AG04450 (cell line): ENCODE measurements at regions not wholly inside any gene's neighbourhood (a gene's known extent, or its start where the extent isn't known, plus 50 kb on each side); places are given as distances from the start of the nearest gene placed in this dataset.

Experiments
- CTCF ChIA-PET: fragments of 300-600, 350-600 bp; formaldehyde crosslinking; extraction: SDS; loops from one replicate; lab custom pipeline; 2022; ENCODE audit warnings: antibody characterized with exemption, inconsistent platforms; lab: Charles Lee
- POLR2A ChIA-PET: fragments of 350-600 bp; formaldehyde crosslinking; extraction: SDS; loops from one replicate; lab custom pipeline; 2021; ENCODE audit warnings: antibody characterized with exemption, inconsistent platforms; lab: Yijun Ruan, JAX
- DNase-seq: peaks from one replicate; pipeline ENCODE4 v3.0.0-alpha.2; 2011; ENCODE audit warnings: low read depth, low spot score
- H3K27ac ChIP-seq: one replicate; pipeline ENCODE4 v1.5.1; 2012; ENCODE audit warnings: low read depth, low read length, control low read depth
- H3K27me3 ChIP-seq: one replicate; pipeline ENCODE4 v1.6.0; 2012; ENCODE audit warnings: low read length; ENCODE audit not compliant: control insufficient read depth, insufficient read depth
- H3K4me3 ChIP-seq: 2 replicates; pipeline ENCODE4 v1.5.1; 2011; ENCODE audit warnings: mild to moderate bottlenecking, low read depth, low read length, control low read depth
- H3K9me3 ChIP-seq: 2 replicates; pipeline ENCODE4 v1.5.1; 2012; ENCODE audit warnings: low read length; ENCODE audit not compliant: control insufficient read depth, insufficient read depth
- TF ChIP-seq, protein P1 (sequence below): IDR thresholded peaks from 2 replicates; pipeline ENCODE4 v1.5.1; 2011; ENCODE audit warnings: low read depth, low read length, control low read depth, inconsistent platforms

DNA sequence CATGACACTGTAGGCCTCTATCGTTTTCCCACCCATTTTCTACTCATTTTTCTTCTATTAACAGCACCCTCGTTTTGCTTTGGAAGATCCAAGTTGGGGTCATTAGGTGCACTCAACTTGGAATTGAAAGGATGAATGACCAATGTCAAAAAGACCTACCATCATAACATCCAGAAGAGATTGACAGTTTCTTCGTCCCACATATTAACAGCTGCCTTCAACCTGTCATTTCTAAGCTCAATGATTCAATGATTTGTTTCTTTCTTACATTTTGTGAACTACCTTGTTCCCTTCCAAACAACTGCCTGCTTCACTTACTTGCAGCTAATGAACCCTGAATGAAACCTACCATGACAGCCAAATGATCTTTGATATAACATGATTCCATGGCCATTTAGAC, 224.0 kb upstream of the KCNH7 start:
- TF ChIP-seq, protein P1, sequence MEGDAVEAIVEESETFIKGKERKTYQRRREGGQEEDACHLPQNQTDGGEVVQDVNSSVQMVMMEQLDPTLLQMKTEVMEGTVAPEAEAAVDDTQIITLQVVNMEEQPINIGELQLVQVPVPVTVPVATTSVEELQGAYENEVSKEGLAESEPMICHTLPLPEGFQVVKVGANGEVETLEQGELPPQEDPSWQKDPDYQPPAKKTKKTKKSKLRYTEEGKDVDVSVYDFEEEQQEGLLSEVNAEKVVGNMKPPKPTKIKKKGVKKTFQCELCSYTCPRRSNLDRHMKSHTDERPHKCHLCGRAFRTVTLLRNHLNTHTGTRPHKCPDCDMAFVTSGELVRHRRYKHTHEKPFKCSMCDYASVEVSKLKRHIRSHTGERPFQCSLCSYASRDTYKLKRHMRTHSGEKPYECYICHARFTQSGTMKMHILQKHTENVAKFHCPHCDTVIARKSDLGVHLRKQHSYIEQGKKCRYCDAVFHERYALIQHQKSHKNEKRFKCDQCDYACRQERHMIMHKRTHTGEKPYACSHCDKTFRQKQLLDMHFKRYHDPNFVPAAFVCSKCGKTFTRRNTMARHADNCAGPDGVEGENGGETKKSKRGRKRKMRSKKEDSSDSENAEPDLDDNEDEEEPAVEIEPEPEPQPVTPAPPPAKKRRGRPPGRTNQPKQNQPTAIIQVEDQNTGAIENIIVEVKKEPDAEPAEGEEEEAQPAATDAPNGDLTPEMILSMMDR, result no peak
- no peaks in the 10 kb centered on the region; the same call in 1 of the 2 replicates for H3K9me3 ChIP-seq
- H3K27me3 ChIP-seq, result no peaks in the 10 kb centered on the region
- no peak overlapping the region for H3K27ac ChIP-seq
- CTCF ChIA-PET, result no interaction called here
- no peak for DNase-seq
- H3K4me3 ChIP-seq, result no peak overlapping the region
- POLR2A ChIA-PET, result no interaction called here

DNA sequence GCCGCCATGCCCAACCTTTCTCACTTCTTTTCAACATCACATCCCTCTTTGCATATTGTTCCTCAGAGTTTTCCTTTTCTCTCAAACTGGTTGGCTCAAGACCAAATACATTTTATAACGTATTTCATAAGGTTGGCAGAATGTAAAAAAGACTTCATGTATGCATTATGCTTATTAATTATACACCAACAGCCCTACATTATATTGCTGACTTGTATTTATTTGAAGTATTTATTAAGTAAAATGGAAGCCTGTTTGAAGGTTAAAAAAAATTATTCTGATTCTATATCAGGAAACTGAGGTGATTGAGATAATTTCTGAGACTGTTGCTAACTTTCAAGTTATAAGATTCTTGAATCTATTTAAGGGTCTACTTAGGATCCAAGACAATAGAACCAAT, 208.0 kb upstream of the KCNH7 start:
- ChIA-PET CTCF (no interaction called here), POLR2A (no interaction called here)
- H3K9me3 ChIP-seq, result peaks cover 3% of the 10 kb centered on the region; the same call in 1 of the 2 replicates
- H3K27ac ChIP-seq, result no peak overlapping the region
- no peak overlapping the region for H3K4me3 ChIP-seq
- no peak for DNase-seq
- H3K27me3 ChIP-seq, result no peaks in the 10 kb centered on the region
- TF ChIP-seq, protein P1, result no peak

DNA sequence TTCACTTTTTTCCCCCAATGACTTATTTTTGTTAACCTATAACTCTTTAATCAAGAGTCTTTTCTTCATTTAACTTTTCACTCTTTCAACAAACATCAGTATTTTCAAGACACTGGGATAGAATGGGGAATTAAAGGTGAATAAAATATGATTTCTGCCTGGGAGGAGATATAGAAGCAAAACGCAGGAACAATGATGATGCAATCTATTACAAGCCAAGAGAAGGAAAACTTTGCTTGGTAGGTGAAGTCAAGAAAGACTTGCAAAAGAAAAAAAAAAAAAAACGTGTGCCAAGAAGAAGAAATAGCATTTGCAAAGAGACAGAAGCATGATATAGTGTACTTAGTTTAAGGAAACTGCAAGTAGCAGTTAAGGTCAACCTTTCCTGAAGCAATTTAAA, 207.3 kb upstream of the KCNH7 start:
- H3K27ac ChIP-seq, result no peak overlapping the region
- peaks cover 2% of the 10 kb centered on the region; the same call in 1 of the 2 replicates for H3K9me3 ChIP-seq
- POLR2A ChIA-PET, result no interaction called here
- no peaks in the 10 kb centered on the region for H3K27me3 ChIP-seq
- no peak overlapping the region for H3K4me3 ChIP-seq
- CTCF ChIA-PET, result no interaction called here
- TF ChIP-seq, protein P1, result no peak
- no peak for DNase-seq

DNA sequence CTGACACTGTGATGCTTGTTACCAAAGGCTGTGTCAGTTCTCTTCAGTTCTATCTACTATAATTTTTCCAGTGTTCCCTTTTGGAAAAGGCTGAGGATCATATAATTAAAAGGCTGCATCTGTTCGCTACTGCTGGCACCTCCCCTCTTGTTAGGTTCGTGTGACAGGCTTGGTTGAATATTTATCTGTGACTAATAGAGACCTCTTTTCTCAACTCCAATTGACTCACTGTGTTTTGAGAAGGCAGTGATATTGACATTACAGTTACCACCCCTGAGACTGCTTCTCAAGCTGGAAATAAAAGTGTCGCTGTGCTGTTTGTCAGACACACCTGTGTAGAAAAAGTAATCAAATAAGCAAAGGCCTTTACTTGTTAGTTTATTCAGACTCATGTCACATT, 205.5 kb upstream of the KCNH7 start:
- POLR2A ChIA-PET, result no interaction called here
- TF ChIP-seq, protein P1, result no peak
- Histone ChIP-seq H3K9me3 (peaks cover 2% of the 10 kb centered on the region; the same call in 1 of the 2 replicates), H3K4me3 (no peak overlapping the region), H3K27ac (no peak overlapping the region), H3K27me3 (no peaks in the 10 kb centered on the region)
- CTCF ChIA-PET, result no interaction called here
- no peak for DNase-seq

DNA sequence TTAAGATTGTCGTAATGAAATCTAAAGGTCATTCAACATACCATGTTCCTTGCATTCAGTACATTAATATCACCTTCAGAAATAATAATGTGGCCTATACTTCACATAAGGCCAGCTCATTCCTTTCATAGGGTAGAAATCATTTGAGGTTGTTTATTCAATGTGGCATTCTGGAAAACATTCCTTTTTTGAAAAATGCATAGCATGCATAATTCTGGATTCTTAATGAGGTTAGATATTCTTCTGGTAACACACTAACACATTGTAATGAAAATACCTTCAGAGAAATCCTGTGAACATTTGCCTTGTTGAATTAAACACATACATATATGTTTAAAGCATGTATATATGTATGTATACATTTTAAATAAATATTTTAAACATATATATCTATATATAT, 204.6 kb upstream of the KCNH7 start:
- no peaks in the 10 kb centered on the region for H3K27me3 ChIP-seq
- no peak overlapping the region for H3K4me3 ChIP-seq
- H3K27ac ChIP-seq, result no peak overlapping the region
- POLR2A ChIA-PET, result no interaction called here
- TF ChIP-seq, protein P1, result no peak
- no peak for DNase-seq
- CTCF ChIA-PET, result interaction anchor here (0.9 kb wide), 1 partner anchor 8 kb away, joined by 3 read pairs; no protein-coding TSS in a partner anchor
- peaks cover 2% of the 10 kb centered on the region; the same call in 1 of the 2 replicates for H3K9me3 ChIP-seq
